ENCODE measurements at regions not wholly inside any gene's neighbourhood (a gene's known extent, or its start where the extent isn't known, plus 50 kb on each side); places are given as distances from the start of the nearest gene placed in this dataset.

- BruUV-seq (replicated peaks): no TSS peak
- no peak for TF ChIP-seq RCOR1 (IDR thresholded peaks at IDR 0.05; ENCODE audit: insufficient replicate concordance, low read length)
- no peak for TF ChIP-seq RAD21 (IDR thresholded peaks at IDR 0.05; ENCODE audit: low read length)
- no peak for TF ChIP-seq NFE2L2 (IDR thresholded peaks at IDR 0.05; ENCODE audit: low read depth, low read length)
- no peak for TF ChIP-seq BHLHE40 (IDR thresholded peaks at IDR 0.05; ENCODE audit: low read depth, low read length)
- TF ChIP-seq USF2 (IDR thresholded peaks at IDR 0.05; ENCODE audit: low read depth, low read length): no peak
- no peak for TF ChIP-seq RFX5 (IDR thresholded peaks at IDR 0.05; ENCODE audit: low read depth, low read length)
- no peak for TF ChIP-seq MXI1 (IDR thresholded peaks at IDR 0.05; ENCODE audit: borderline replicate concordance, low read depth, low read length)
- TF ChIP-seq SMC3 (IDR thresholded peaks at IDR 0.05; ENCODE audit: low read depth, low read length): no peak
- no peak for TF ChIP-seq FOS (IDR thresholded peaks at IDR 0.05; ENCODE audit: low read depth, low read length)
- TF ChIP-seq CEBPB (IDR thresholded peaks at IDR 0.05; ENCODE audit: low read depth, low read length): no peak
- TF ChIP-seq MAZ (IDR thresholded peaks at IDR 0.05; ENCODE audit: borderline replicate concordance, low read depth, low read length): no peak
- TF ChIP-seq CHD1 (IDR thresholded peaks at IDR 0.05; ENCODE audit: low read depth, low read length): no peak
- TF ChIP-seq POLR2A (IDR thresholded peaks at IDR 0.05; ENCODE audit: low read depth, low read length): no peak
- no peak for TF ChIP-seq CTCF (conservative IDR thresholded peaks at IDR 0.05; ENCODE audit: low read depth, low read length)
- no peak for TF ChIP-seq MAFK (IDR thresholded peaks at IDR 0.05; ENCODE audit: low read depth, low read length)
- Histone ChIP-seq H3K4me2 (ENCODE audit: low read depth, low read length) (no peak overlapping the region), H3K9me1 (ENCODE audit: insufficient read depth, low read length) (no peaks in the 10 kb centered on the region), H3K27me3 (ENCODE audit: control insufficient read depth, insufficient read depth, low read length) (no peaks in the 10 kb centered on the region), H3K27ac (ENCODE audit: insufficient read depth, low read length) (no peak overlapping the region), H2BK15ac (ENCODE audit: low read depth, low read length) (no peak overlapping the region), H3K14ac (replicated peaks; ENCODE audit: low read depth, low read length) (no peak overlapping the region), H3K23ac (ENCODE audit: low read depth, low read length) (no peak overlapping the region), H2AK5ac (ENCODE audit: low read depth, low read length) (no peak overlapping the region), H4K91ac (ENCODE audit: insufficient read depth, low read depth, low read length) (no peak overlapping the region), H4K5ac (ENCODE audit: low read depth, low read length) (no peak overlapping the region), H2AK9ac (replicated peaks; ENCODE audit: low read depth, low read length, poor library complexity) (no peak overlapping the region), H2BK20ac (ENCODE audit: low read depth, low read length) (no peak overlapping the region), H3K18ac (ENCODE audit: low read depth, low read length) (no peak overlapping the region), H4K8ac (ENCODE audit: low read depth in 2 of 2, low read length in 2 of 2) (no peak overlapping the region), H3K79me1 (ENCODE audit: low read depth in 1 of 2, low read length in 2 of 2) (no peaks in the 10 kb centered on the region), H3K4me1 (ENCODE audit: control insufficient read depth, insufficient read depth, low read length) (no peaks in the 10 kb centered on the region), H3K4me3 (ENCODE audit: insufficient read depth, low read depth, low read length) (no peak overlapping the region), H2BK120ac (ENCODE audit: low read depth, low read length) (no peak overlapping the region), H3K9me3 (ENCODE audit: control insufficient read depth, insufficient read depth, low read length) (peaks cover 8% of the 10 kb centered on the region), H2AFZ (replicated peaks; ENCODE audit: low read length, poor library complexity) (no peak overlapping the region), H3K9ac (ENCODE audit: low read depth, low read length) (no peak overlapping the region), H3K4ac (ENCODE audit: low read depth, low read length) (no peak overlapping the region), H2BK5ac (ENCODE audit: low read depth, low read length, poor library complexity, severe bottlenecking) (no peak overlapping the region), H4K20me1 (ENCODE audit: insufficient read depth, low read length) (no peaks in the 10 kb centered on the region), H3K56ac (ENCODE audit: extremely low read depth, insufficient read depth, low read length) (no peak overlapping the region), H3K36me3 (ENCODE audit: control insufficient read depth, insufficient read depth, low read length) (no peaks in the 10 kb centered on the region)
- intact Hi-C loops (cut with micrococcal nuclease): no loop called here
- in situ Hi-C loops (cut with MboI; ENCODE audit: low sequenced_read_pairs): no loop called here
- ChIA-PET CTCF (no interaction called here), POLR2A (ENCODE audit: unreplicated experiment) (no interaction called here)
- DNase-seq (no peak), ATAC-seq (ENCODE audit: low read depth) (no peak)
- no CpG with 5 or more reads among the region's 3 CpGs for WGBS, 2 experiments (ENCODE audit: extremely low coverage in 2 of 2, insufficient read length in 1 of 2)
- dilution Hi-C loops (cut with HindIII; ENCODE audit: low sequenced_read_pairs, unreplicated experiment): no loop called here
These were observed 211.4 kb upstream of the DDX18 start for GRCh38 chr2:117603060-117603459.
